ENCODE measurements at regions not wholly inside any gene's neighbourhood (a gene's known extent, or its start where the extent isn't known, plus 50 kb on each side); places are given as distances from the start of the nearest gene placed in this dataset.
"Not testable (repeated sequence)": the region's sequence is repeated elsewhere in the genome, so short reads cannot be mapped to it uniquely, and the experiment has no call there.

DNA sequence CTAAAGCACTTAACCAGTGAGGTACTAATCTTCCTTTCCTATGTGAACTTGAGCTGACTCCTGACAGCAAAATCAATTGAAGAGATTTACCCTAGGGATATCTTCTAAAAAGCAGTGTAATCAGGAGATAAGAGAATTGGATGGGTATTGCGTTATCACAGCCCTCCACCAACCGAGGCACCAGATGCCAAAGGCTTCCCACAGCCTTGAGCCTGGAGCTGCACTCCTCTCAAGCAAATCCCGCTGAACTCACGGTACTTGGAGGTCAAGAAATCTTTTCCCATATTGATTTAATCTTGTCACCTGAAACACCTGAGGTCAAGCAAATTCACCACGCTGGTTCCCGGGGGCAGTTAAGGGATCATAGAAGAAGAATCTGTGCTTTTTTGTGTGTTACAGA lies 346.8 kb downstream of the TBL1XR1 start:
- Histone ChIP-seq H3K27ac (ENCODE audit: low read depth in 2 of 2, low read length in 2 of 2) (no peak overlapping the region), H3K9ac (ENCODE audit: low read depth in 1 of 2, low read length in 2 of 2) (no peak overlapping the region), H3K4me3 (ENCODE audit: low read length in 2 of 2) (no peak overlapping the region), H3K27me3 (ENCODE audit: control insufficient read depth in 2 of 2, insufficient read depth in 2 of 2, low read length in 2 of 2) (no peaks in the 10 kb centered on the region), H3K9me3 (ENCODE audit: control insufficient read depth in 2 of 2, low read length in 2 of 2) (no peaks in the 10 kb centered on the region), H3K36me3 (ENCODE audit: control insufficient read depth in 2 of 2, insufficient read depth in 2 of 2, low read length in 2 of 2) (no peaks in the 10 kb centered on the region), H3K4me1 (ENCODE audit: control insufficient read depth in 2 of 2, insufficient read depth in 2 of 2, low read length in 2 of 2) (no peaks in the 10 kb centered on the region)

DNA sequence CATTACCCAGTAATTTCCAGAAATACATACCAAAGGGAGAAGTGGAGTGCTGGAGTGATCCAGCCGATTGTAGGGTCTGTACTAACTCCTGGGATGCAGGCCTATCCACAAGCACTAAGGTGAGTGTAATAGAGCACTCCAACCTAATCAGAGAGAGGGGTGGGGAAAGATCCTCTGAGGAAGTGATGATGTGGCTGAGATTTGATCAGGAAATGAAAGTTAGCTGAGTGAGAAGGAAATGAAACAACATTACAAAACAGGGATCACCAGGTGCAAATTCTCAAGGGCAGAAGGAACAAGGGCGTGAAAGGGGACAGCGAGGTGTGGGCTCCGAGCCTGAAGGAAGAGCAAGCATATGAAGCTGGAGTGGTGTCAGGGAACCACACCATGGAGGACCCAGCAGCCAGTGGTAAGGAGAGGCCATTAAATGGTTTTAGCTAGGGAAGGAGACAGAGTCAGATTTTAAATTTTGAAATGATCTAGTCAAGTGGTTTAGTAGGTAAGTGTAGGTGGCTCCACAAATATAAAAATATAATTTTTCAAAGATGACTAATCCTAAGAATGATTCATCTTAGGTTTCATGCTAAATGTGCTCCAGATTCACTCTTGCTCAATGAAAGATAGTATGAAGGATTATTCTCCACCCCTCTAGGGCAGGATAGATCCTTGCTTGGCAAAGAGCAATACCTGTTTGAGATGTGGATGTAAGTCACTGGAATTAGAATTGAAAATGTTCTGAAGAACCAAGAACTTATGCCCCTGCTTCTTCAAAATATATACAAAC lies 348.7 kb downstream of the TBL1XR1 start:
- Histone ChIP-seq H3K9ac (ENCODE audit: low read depth in 1 of 2, low read length in 2 of 2) (no peak overlapping the region), H3K27ac (ENCODE audit: low read depth in 2 of 2, low read length in 2 of 2) (no peak overlapping the region), H3K27me3 (ENCODE audit: control insufficient read depth in 2 of 2, insufficient read depth in 2 of 2, low read length in 2 of 2) (no peaks in the 10 kb centered on the region), H3K9me3 (ENCODE audit: control insufficient read depth in 2 of 2, low read length in 2 of 2) (no peaks in the 10 kb centered on the region), H3K36me3 (ENCODE audit: control insufficient read depth in 2 of 2, insufficient read depth in 2 of 2, low read length in 2 of 2) (no peaks in the 10 kb centered on the region), H3K4me3 (ENCODE audit: low read length in 2 of 2) (no peak overlapping the region), H3K4me1 (ENCODE audit: control insufficient read depth in 2 of 2, insufficient read depth in 2 of 2, low read length in 2 of 2) (no peaks in the 10 kb centered on the region)

DNA sequence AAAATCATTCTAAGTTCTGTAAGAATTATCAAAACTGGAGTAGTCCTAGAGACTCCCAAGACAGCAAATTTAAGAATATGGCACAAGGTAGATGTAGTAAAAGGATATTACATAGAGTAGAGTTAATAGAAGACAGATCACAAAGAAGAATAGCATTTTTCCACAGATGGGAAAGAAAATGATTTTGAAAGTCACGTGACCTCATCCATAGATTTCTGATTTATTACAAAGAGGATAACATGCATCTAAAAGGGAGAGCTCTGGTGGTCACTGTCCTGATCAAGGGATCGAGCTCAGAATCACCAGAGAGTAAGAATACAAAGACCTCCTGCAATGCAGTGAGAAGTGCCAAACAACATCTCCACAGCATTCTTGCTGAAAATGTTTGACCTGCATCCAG lies 354.4 kb downstream of the TBL1XR1 start:
- Histone ChIP-seq H3K27ac (ENCODE audit: low read depth in 2 of 2, low read length in 2 of 2) (no peak overlapping the region), H3K4me1 (ENCODE audit: control insufficient read depth in 2 of 2, insufficient read depth in 2 of 2, low read length in 2 of 2) (no peaks in the 10 kb centered on the region), H3K36me3 (ENCODE audit: control insufficient read depth in 2 of 2, insufficient read depth in 2 of 2, low read length in 2 of 2) (no peaks in the 10 kb centered on the region), H3K27me3 (ENCODE audit: control insufficient read depth in 2 of 2, insufficient read depth in 2 of 2, low read length in 2 of 2) (no peaks in the 10 kb centered on the region), H3K9ac (ENCODE audit: low read depth in 1 of 2, low read length in 2 of 2) (no peak overlapping the region), H3K4me3 (ENCODE audit: low read length in 2 of 2) (no peak overlapping the region), H3K9me3 (ENCODE audit: control insufficient read depth in 2 of 2, low read length in 2 of 2) (no peaks in the 10 kb centered on the region)

DNA sequence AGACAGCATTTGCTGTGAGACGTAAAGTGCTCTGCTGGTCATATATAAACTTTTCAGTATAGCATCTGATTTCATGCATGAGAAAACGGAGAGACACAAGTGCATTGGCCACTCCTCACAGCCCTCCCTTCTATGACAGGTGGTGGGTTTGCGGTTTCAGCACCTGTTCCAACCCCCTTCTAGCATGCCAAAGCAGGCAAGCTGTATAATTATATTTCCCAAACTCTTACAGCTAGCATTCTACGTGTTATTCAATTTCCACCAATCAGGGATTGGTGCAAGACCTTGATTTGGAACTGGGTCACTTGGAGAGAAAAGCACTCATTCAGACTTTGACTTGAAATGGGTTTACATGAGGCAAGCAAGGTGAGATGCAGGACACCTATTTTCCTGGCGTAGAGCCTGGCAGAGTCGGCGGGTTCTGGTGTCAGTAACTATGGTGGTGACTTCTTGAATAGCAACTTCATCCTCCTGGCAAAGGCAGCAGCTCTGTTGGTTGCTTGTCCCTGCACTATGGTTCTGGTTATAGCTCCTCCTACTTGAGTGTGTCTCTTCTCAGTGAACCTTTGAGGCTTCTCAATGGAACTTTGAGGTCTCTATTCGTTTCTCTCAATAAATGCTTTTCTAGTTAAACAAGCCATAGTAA lies 356.5 kb downstream of the TBL1XR1 start:
- H3K9me3 ChIP-seq (ENCODE audit: control insufficient read depth in 2 of 2, low read length in 2 of 2): no peaks in the 10 kb centered on the region
- H3K4me1 ChIP-seq (ENCODE audit: control insufficient read depth in 2 of 2, insufficient read depth in 2 of 2, low read length in 2 of 2): no peaks in the 10 kb centered on the region
- H3K36me3 ChIP-seq (ENCODE audit: control insufficient read depth in 2 of 2, insufficient read depth in 2 of 2, low read length in 2 of 2): no peaks in the 10 kb centered on the region
- H3K4me3 ChIP-seq (ENCODE audit: low read length in 2 of 2): no peak overlapping the region
- H3K27me3 ChIP-seq (ENCODE audit: control insufficient read depth in 2 of 2, insufficient read depth in 2 of 2, low read length in 2 of 2): no peaks in the 10 kb centered on the region
- no peak overlapping the region for H3K27ac ChIP-seq (ENCODE audit: low read depth in 2 of 2, low read length in 2 of 2)
- no peak overlapping the region for H3K9ac ChIP-seq (ENCODE audit: low read depth in 1 of 2, low read length in 2 of 2)

GRCh38 chr3:176839901-176840300 lies 357.4 kb downstream of the TBL1XR1 start:
- Histone ChIP-seq H3K9ac (ENCODE audit: low read depth in 1 of 2, low read length in 2 of 2) (no peak overlapping the region), H3K4me1 (ENCODE audit: control insufficient read depth in 2 of 2, insufficient read depth in 2 of 2, low read length in 2 of 2) (no peaks in the 10 kb centered on the region), H3K4me3 (ENCODE audit: low read length in 2 of 2) (no peak overlapping the region), H3K36me3 (ENCODE audit: control insufficient read depth in 2 of 2, insufficient read depth in 2 of 2, low read length in 2 of 2) (no peaks in the 10 kb centered on the region), H3K9me3 (ENCODE audit: control insufficient read depth in 2 of 2, low read length in 2 of 2) (no peaks in the 10 kb centered on the region), H3K27me3 (ENCODE audit: control insufficient read depth in 2 of 2, insufficient read depth in 2 of 2, low read length in 2 of 2) (no peaks in the 10 kb centered on the region), H3K27ac (ENCODE audit: low read depth in 2 of 2, low read length in 2 of 2) (no peak overlapping the region)

DNA sequence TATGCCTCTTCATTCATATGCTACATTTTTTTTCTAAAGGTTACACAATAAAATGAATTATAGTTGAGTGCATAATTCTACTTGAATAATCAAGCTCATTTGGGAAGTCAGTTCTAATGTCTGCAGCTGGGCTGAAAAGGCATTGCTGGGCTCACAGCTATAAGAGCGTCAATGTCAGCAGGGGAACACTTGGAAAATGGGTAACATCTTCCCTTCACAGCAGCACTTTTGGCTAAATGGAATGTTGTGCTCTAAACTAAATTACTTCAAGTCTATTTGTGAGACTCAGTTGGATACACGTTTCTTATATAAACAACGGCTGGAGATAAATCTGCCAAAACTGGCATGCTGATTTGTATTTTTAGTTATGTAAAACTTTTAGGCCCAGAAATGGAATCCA lies 357.8 kb downstream of the TBL1XR1 start:
- H3K27me3 ChIP-seq (ENCODE audit: control insufficient read depth in 2 of 2, insufficient read depth in 2 of 2, low read length in 2 of 2): no peaks in the 10 kb centered on the region
- no peak overlapping the region for H3K4me3 ChIP-seq (ENCODE audit: low read length in 2 of 2)
- no peaks in the 10 kb centered on the region for H3K9me3 ChIP-seq (ENCODE audit: control insufficient read depth in 2 of 2, low read length in 2 of 2)
- H3K27ac ChIP-seq (ENCODE audit: low read depth in 2 of 2, low read length in 2 of 2): no peak overlapping the region
- H3K4me1 ChIP-seq (ENCODE audit: control insufficient read depth in 2 of 2, insufficient read depth in 2 of 2, low read length in 2 of 2): no peaks in the 10 kb centered on the region
- H3K9ac ChIP-seq (ENCODE audit: low read depth in 1 of 2, low read length in 2 of 2): no peak overlapping the region
- no peaks in the 10 kb centered on the region for H3K36me3 ChIP-seq (ENCODE audit: control insufficient read depth in 2 of 2, insufficient read depth in 2 of 2, low read length in 2 of 2)

DNA sequence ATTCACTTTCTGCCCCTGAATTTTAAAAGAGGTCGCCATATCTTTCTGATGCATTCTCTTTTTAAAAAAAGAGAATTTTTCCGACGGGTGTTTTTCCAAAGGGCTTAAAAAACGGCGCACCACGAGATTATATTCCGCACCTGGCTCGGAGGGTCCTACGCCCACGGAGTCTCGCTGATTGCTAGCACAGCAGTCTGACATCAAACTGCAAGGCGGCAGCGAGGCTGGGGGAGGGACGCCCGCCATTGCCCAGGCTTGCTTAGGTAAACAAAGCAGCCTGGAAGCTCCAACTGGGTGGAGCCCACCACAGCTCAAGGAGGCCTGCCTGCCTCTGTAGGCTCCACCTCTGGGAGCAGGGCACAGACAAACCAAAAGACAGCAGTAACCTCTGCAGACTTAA lies 370.0 kb downstream of the TBL1XR1 start:
- H3K9ac ChIP-seq (ENCODE audit: low read depth in 1 of 2, low read length in 2 of 2); H3K36me3 ChIP-seq (ENCODE audit: control insufficient read depth in 2 of 2, insufficient read depth in 2 of 2, low read length in 2 of 2); H3K4me3 ChIP-seq (ENCODE audit: low read length in 2 of 2); H3K9me3 ChIP-seq (ENCODE audit: control insufficient read depth in 2 of 2, low read length in 2 of 2); H3K27me3 ChIP-seq (ENCODE audit: control insufficient read depth in 2 of 2, insufficient read depth in 2 of 2, low read length in 2 of 2); H3K4me1 ChIP-seq (ENCODE audit: control insufficient read depth in 2 of 2, insufficient read depth in 2 of 2, low read length in 2 of 2); H3K27ac ChIP-seq (ENCODE audit: low read depth in 2 of 2, low read length in 2 of 2): not testable (repeated sequence)

GRCh38 chr3:176824811-176825210 lies 372.5 kb downstream of the TBL1XR1 start:
- Histone ChIP-seq H3K27ac (ENCODE audit: low read depth in 2 of 2, low read length in 2 of 2) (no peak overlapping the region), H3K9me3 (ENCODE audit: control insufficient read depth in 2 of 2, low read length in 2 of 2) (no peaks in the 10 kb centered on the region), H3K4me1 (ENCODE audit: control insufficient read depth in 2 of 2, insufficient read depth in 2 of 2, low read length in 2 of 2) (no peaks in the 10 kb centered on the region), H3K27me3 (ENCODE audit: control insufficient read depth in 2 of 2, insufficient read depth in 2 of 2, low read length in 2 of 2) (no peaks in the 10 kb centered on the region), H3K36me3 (ENCODE audit: control insufficient read depth in 2 of 2, insufficient read depth in 2 of 2, low read length in 2 of 2) (no peaks in the 10 kb centered on the region), H3K4me3 (ENCODE audit: low read length in 2 of 2) (no peak overlapping the region), H3K9ac (ENCODE audit: low read depth in 1 of 2, low read length in 2 of 2) (no peak overlapping the region)

DNA sequence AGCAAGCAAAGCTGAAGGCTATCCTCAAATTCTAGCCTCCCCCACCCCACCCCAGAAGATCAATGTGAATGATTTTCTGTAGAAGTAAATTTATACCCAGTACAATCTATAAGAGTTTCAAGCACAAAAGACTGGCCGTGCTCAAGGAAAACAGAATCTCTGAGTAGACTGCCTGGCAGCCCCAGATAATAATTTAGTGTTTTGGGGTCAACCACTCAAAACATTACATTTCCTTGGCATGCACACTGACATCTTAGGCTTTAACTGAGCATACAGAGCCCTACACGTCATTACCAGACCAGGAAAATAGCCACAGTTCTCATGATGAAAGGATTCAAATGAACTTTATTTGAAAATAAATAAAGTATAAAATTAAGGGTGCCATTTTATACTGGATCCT lies 376.5 kb downstream of the TBL1XR1 start:
- Histone ChIP-seq H3K27ac (ENCODE audit: low read depth in 2 of 2, low read length in 2 of 2) (no peak overlapping the region), H3K36me3 (ENCODE audit: control insufficient read depth in 2 of 2, insufficient read depth in 2 of 2, low read length in 2 of 2) (no peaks in the 10 kb centered on the region), H3K4me1 (ENCODE audit: control insufficient read depth in 2 of 2, insufficient read depth in 2 of 2, low read length in 2 of 2) (no peaks in the 10 kb centered on the region), H3K9ac (ENCODE audit: low read depth in 1 of 2, low read length in 2 of 2) (no peak overlapping the region), H3K27me3 (ENCODE audit: control insufficient read depth in 2 of 2, insufficient read depth in 2 of 2, low read length in 2 of 2) (no peaks in the 10 kb centered on the region), H3K9me3 (ENCODE audit: control insufficient read depth in 2 of 2, low read length in 2 of 2) (no peaks in the 10 kb centered on the region), H3K4me3 (ENCODE audit: low read length in 2 of 2) (no peak overlapping the region)

- no peaks in the 10 kb centered on the region for H3K4me1 ChIP-seq (ENCODE audit: control insufficient read depth in 2 of 2, insufficient read depth in 2 of 2, low read length in 2 of 2)
- no peaks in the 10 kb centered on the region for H3K9me3 ChIP-seq (ENCODE audit: control insufficient read depth in 2 of 2, low read length in 2 of 2)
- no peaks in the 10 kb centered on the region for H3K36me3 ChIP-seq (ENCODE audit: control insufficient read depth in 2 of 2, insufficient read depth in 2 of 2, low read length in 2 of 2)
- no peaks in the 10 kb centered on the region for H3K27me3 ChIP-seq (ENCODE audit: control insufficient read depth in 2 of 2, insufficient read depth in 2 of 2, low read length in 2 of 2)
- H3K9ac ChIP-seq (ENCODE audit: low read depth in 1 of 2, low read length in 2 of 2): no peak overlapping the region
- no peak overlapping the region for H3K27ac ChIP-seq (ENCODE audit: low read depth in 2 of 2, low read length in 2 of 2)
- no peak overlapping the region for H3K4me3 ChIP-seq (ENCODE audit: low read length in 2 of 2)
Measured at GRCh38 chr3:176816937-176817336, 380.3 kb downstream of the TBL1XR1 start.

Data from mucosa of rectum (tissue), 2 donors.